ENCODE measurements at regions not wholly inside any gene's neighbourhood (a gene's known extent, or its start where the extent isn't known, plus 50 kb on each side); places are given as distances from the start of the nearest gene placed in this dataset.

DNA sequence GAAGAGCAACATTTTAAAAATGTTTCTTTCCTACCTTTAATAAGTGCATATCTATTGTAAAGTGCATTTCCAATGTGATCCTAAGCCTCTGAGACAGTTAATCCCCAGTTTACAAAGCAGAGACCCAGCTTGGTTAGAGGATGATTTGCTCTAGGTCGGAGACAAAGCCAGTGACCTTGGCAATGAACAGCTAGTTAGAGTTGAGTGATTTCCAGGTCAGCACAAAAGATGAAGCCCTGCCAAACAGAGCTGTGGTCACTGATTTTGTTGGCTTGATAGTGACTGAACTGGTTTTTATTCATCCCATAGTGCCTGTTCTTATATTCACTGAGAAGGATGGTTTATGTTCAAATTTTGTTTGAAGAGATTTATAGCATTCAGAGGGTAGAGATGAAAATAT, 56.6 kb upstream of the CD83 start:
- no peaks in the 10 kb centered on the region for H3K4me1 ChIP-seq
- no peak for DNase-seq
- TF ChIP-seq, protein P1, sequence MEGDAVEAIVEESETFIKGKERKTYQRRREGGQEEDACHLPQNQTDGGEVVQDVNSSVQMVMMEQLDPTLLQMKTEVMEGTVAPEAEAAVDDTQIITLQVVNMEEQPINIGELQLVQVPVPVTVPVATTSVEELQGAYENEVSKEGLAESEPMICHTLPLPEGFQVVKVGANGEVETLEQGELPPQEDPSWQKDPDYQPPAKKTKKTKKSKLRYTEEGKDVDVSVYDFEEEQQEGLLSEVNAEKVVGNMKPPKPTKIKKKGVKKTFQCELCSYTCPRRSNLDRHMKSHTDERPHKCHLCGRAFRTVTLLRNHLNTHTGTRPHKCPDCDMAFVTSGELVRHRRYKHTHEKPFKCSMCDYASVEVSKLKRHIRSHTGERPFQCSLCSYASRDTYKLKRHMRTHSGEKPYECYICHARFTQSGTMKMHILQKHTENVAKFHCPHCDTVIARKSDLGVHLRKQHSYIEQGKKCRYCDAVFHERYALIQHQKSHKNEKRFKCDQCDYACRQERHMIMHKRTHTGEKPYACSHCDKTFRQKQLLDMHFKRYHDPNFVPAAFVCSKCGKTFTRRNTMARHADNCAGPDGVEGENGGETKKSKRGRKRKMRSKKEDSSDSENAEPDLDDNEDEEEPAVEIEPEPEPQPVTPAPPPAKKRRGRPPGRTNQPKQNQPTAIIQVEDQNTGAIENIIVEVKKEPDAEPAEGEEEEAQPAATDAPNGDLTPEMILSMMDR (IDR thresholded peaks at IDR 0.05): no peak
- TF ChIP-seq POLR2AphosphoS5 (IDR thresholded peaks at IDR 0.05) (no peak), POLR2A (IDR thresholded peaks at IDR 0.05) (no peak), EP300 (IDR thresholded peaks at IDR 0.05) (no peak)
- H3K4me3 ChIP-seq: no peak overlapping the region
- 14 to 39% (median 21%) methylated on average over 1 of the region's 1 CpG for WGBS, 5 donors
- intact Hi-C loops (cut with DNase I; ENCODE audit: low total_unique reads): no loop called here
- H3K36me3 ChIP-seq: no peaks in the 10 kb centered on the region
- peaks cover 0 to 59% (median 4%) of the 10 kb centered on the region in 3 donors for H3K27me3 ChIP-seq
- no peak overlapping the region for H3K27ac ChIP-seq
- H3K9me3 ChIP-seq: peaks cover 0 to 7% (median 3%) of the 10 kb centered on the region in 4 donors

- H3K4me3 ChIP-seq: no peak overlapping the region
- no peaks in the 10 kb centered on the region for H3K36me3 ChIP-seq
- TF ChIP-seq EP300 (IDR thresholded peaks at IDR 0.05): no peak
- no peak for TF ChIP-seq POLR2A (IDR thresholded peaks at IDR 0.05)
- TF ChIP-seq, protein P1 (IDR thresholded peaks at IDR 0.05): no peak
- no peak for TF ChIP-seq POLR2AphosphoS5 (IDR thresholded peaks at IDR 0.05)
- no peaks in the 10 kb centered on the region for H3K4me1 ChIP-seq
- no peak for DNase-seq
- WGBS, 5 donors: 57 to 78% (median 67%) methylated on average over 4 of the region's 4 CpGs
- intact Hi-C loops (cut with DNase I; ENCODE audit: low total_unique reads): no loop called here
- peaks cover 0 to 7% (median 3%) of the 10 kb centered on the region in 4 donors for H3K9me3 ChIP-seq
- no peak overlapping the region for H3K27ac ChIP-seq
- peaks cover 0 to 58% (median 4%) of the 10 kb centered on the region in 3 donors for H3K27me3 ChIP-seq
These were observed 55.9 kb upstream of the CD83 start for GRCh38 chr6:14061643-14062042.

DNA sequence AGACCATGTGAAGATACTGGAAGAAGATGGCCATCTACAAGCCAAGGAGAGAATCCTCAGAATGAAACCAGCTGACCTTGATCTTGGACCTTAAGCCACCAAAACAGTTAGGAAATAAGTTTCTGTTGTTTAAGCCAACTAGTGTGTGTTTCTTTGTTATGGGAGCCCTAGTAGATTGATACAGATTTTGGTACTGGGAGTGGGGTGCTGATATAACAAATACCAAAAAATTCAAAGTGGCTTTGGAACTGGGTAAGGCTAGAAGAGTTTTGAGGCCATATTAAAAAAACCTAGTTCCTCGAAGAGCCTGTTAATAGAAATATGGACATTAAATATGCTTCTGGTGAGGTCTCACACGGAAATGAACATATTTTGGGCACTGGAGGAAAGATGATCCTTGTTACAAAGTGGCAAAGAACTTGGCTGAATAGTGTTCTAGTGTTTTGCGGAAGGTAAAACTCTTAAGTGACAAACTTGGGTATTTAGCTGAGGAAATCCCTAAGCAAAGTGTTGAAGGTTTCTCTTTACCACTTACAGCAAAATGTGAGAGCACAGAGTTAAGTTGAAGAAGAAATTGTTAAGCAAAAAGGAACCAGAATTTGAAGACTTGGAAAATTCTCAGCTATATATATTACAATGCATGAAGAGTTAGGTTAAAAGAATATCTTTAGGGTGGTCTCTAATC, 55.1 kb upstream of the CD83 start:
- no peak for TF ChIP-seq POLR2AphosphoS5 (IDR thresholded peaks at IDR 0.05)
- no peak for TF ChIP-seq EP300 (IDR thresholded peaks at IDR 0.05)
- TF ChIP-seq, protein P1 (IDR thresholded peaks at IDR 0.05): no peak
- TF ChIP-seq POLR2A (IDR thresholded peaks at IDR 0.05): no peak
- DNase-seq: no peak
- no peak overlapping the region for H3K4me3 ChIP-seq
- peaks cover 0 to 7% (median 3%) of the 10 kb centered on the region in 4 donors for H3K9me3 ChIP-seq
- intact Hi-C loops (cut with DNase I; ENCODE audit: low total_unique reads): no loop called here
- no peaks in the 10 kb centered on the region for H3K4me1 ChIP-seq
- H3K27me3 ChIP-seq: peaks cover 0 to 52% (median 4%) of the 10 kb centered on the region in 3 donors
- WGBS, 5 donors: 78 to 89% (median 81%) methylated on average over 3 of the region's 3 CpGs
- H3K27ac ChIP-seq: no peak overlapping the region
- no peaks in the 10 kb centered on the region for H3K36me3 ChIP-seq

GRCh38 chr6:14063756-14064155, 53.8 kb upstream of the CD83 start:
- TF ChIP-seq EP300 (IDR thresholded peaks at IDR 0.05): no peak
- no peak for TF ChIP-seq POLR2AphosphoS5 (IDR thresholded peaks at IDR 0.05)
- TF ChIP-seq POLR2A (IDR thresholded peaks at IDR 0.05): no peak
- TF ChIP-seq, protein P1 (IDR thresholded peaks at IDR 0.05): no peak
- no peaks in the 10 kb centered on the region for H3K36me3 ChIP-seq
- DNase-seq: no peak
- 32 to 49% (median 45%) methylated on average over 3 of the region's 3 CpGs for WGBS, 5 donors
- H3K4me1 ChIP-seq: no peaks in the 10 kb centered on the region
- intact Hi-C loops (cut with DNase I; ENCODE audit: low total_unique reads): no loop called here
- no peak overlapping the region for H3K4me3 ChIP-seq
- peaks cover 0 to 7% (median 3%) of the 10 kb centered on the region in 4 donors for H3K9me3 ChIP-seq
- no peak overlapping the region for H3K27ac ChIP-seq
- H3K27me3 ChIP-seq: peaks cover 0 to 46% (median 4%) of the 10 kb centered on the region in 3 donors

Data from stomach (tissue), 8 donors.